ENCODE measurements at regions not wholly inside any gene's neighbourhood (a gene's known extent, or its start where the extent isn't known, plus 50 kb on each side); places are given as distances from the start of the nearest gene placed in this dataset.
"Not testable (repeated sequence)": the region's sequence is repeated elsewhere in the genome, so short reads cannot be mapped to it uniquely, and the experiment has no call there.

DNA sequence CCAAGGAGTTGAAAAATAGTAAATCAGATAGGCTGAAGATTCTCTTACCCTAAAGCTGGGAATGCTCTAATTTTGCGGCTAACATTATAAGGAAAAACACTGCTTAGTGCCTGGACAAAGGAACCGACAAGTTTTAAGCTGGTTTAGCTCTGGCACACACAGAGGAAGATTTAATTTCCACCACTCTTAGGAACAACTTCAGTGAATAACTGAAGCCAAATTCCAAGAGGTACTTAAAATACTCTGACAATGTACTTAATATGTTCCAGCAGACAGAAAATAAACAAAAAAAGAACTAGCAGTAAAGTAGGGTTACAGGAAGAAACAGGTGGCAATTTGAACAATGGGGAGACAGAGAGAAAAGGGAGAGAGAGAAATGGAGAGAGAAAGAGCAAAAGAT lies 340.8 kb upstream of the NDST4 start:
- Histone ChIP-seq H3K4me3 (ENCODE audit: low read length in 3 of 3) (no peak overlapping the region), H3K27me3 (ENCODE audit: control insufficient read depth in 3 of 3, insufficient read depth in 3 of 3, low read length in 3 of 3) (no peaks in the 10 kb centered on the region), H3K4me1 (ENCODE audit: control insufficient read depth in 3 of 3, insufficient read depth in 3 of 3, low read length in 3 of 3) (no peaks in the 10 kb centered on the region), H3K9me3 (ENCODE audit: control insufficient read depth in 3 of 3, low read length in 3 of 3) (peaks cover 0 to 2% (median 0%) of the 10 kb centered on the region in 3 donors), H3K9ac (ENCODE audit: low read depth in 1 of 3, low read length in 3 of 3) (no peak overlapping the region), H3K36me3 (ENCODE audit: control insufficient read depth in 3 of 3, insufficient read depth in 3 of 3, low read length in 3 of 3) (no peaks in the 10 kb centered on the region), H3K27ac (ENCODE audit: low read depth, low read length) (no peak overlapping the region)

DNA sequence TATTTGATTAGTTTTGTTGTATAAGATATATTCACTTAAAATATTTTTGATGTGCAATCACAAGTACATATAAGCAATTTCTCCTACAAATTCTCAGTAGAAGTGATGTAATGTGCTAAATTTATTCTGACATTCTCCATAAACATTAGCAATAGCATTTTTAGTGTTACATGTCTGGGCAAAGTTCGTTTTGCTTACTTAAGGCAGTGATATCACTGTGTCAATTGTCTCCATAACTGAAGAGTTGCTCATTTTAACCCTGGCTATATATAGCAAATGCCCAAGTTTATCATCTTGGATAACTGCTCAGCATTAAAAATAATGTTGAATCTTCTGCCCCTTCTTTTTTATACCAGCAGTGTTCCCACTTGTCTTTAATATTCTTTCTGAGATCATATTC lies 340.0 kb upstream of the NDST4 start:
- Histone ChIP-seq H3K4me3 (ENCODE audit: low read length in 3 of 3) (no peak overlapping the region), H3K36me3 (ENCODE audit: control insufficient read depth in 3 of 3, insufficient read depth in 3 of 3, low read length in 3 of 3) (no peaks in the 10 kb centered on the region), H3K27me3 (ENCODE audit: control insufficient read depth in 3 of 3, insufficient read depth in 3 of 3, low read length in 3 of 3) (no peaks in the 10 kb centered on the region), H3K9ac (ENCODE audit: low read depth in 1 of 3, low read length in 3 of 3) (no peak overlapping the region), H3K27ac (ENCODE audit: low read depth, low read length) (no peak overlapping the region), H3K4me1 (ENCODE audit: control insufficient read depth in 3 of 3, insufficient read depth in 3 of 3, low read length in 3 of 3) (no peaks in the 10 kb centered on the region), H3K9me3 (ENCODE audit: control insufficient read depth in 3 of 3, low read length in 3 of 3) (peaks cover 0 to under 1% (median 0%) of the 10 kb centered on the region in 3 donors)

DNA sequence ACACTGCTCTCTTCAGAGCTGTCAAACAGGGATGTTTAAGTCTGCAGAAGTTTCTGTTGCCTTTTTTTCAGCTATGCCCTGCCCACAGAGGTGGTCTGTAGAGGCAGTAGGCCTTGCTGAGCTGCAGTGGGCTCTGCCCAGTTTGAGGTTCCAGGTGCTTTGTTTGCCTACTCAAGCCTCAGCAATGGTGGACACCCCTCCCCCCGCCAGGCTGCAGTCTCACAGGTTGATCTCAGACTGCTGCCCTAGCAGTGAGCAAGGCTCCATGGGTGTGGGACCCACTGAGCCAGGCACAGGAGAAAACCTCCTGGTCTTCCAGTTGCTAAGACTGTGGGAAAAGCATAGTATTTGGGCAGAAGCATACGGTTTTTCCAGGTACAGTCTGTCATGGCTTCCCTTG lies 338.8 kb upstream of the NDST4 start:
- not testable (repeated sequence) for H3K4me3 ChIP-seq (ENCODE audit: low read length in 3 of 3); H3K9me3 ChIP-seq (ENCODE audit: control insufficient read depth in 3 of 3, low read length in 3 of 3); H3K9ac ChIP-seq (ENCODE audit: low read depth in 1 of 3, low read length in 3 of 3); H3K27ac ChIP-seq (ENCODE audit: low read depth, low read length); H3K4me1 ChIP-seq (ENCODE audit: control insufficient read depth in 3 of 3, insufficient read depth in 3 of 3, low read length in 3 of 3); H3K27me3 ChIP-seq (ENCODE audit: control insufficient read depth in 3 of 3, insufficient read depth in 3 of 3, low read length in 3 of 3); H3K36me3 ChIP-seq (ENCODE audit: control insufficient read depth in 3 of 3, insufficient read depth in 3 of 3, low read length in 3 of 3)

DNA sequence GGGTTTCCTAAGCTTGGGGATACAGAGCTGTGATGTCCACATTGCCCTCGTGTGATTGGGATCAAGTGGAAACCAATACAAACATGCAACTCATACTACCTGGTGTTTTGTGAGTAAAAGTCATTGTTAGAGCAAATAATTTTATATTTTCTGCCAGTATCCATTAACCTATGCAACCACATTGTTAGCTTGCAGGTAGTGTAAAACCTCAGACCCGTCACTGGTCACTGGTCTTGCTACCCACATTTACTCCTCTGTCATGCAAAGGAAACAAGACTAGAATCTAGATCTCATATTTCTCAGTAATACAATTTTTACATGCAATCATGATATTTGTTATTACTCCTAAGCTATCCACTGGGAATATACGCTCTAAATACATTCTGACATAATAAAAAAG lies 324.3 kb upstream of the NDST4 start:
- Histone ChIP-seq H3K4me1 (ENCODE audit: control insufficient read depth in 3 of 3, insufficient read depth in 3 of 3, low read length in 3 of 3) (no peaks in the 10 kb centered on the region), H3K9ac (ENCODE audit: low read depth in 1 of 3, low read length in 3 of 3) (no peak overlapping the region), H3K27ac (ENCODE audit: low read depth, low read length) (no peak overlapping the region), H3K9me3 (ENCODE audit: control insufficient read depth in 3 of 3, low read length in 3 of 3) (peaks cover 0 to 4% (median 0%) of the 10 kb centered on the region in 3 donors), H3K36me3 (ENCODE audit: control insufficient read depth in 3 of 3, insufficient read depth in 3 of 3, low read length in 3 of 3) (no peaks in the 10 kb centered on the region), H3K4me3 (ENCODE audit: low read length in 3 of 3) (no peak overlapping the region), H3K27me3 (ENCODE audit: control insufficient read depth in 3 of 3, insufficient read depth in 3 of 3, low read length in 3 of 3) (no peaks in the 10 kb centered on the region)

DNA sequence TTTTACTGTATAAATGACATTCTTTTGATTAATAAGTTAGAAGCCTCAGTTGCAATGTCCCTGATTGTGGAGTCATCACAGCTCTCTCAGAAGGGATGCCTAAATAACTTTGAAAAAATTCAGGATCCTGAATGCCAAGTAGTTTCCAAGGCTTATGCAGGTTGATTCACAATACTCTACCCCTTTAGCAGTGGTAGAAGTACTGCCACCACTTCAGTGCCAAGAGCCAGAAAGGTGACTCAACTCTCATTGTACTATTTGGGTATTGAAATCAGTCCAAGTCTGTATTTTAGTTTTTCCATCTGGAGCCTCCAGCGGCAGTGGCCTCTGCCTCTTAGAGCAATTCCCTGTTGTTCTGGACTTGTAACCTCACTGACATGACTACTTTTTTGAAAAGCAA lies 320.1 kb upstream of the NDST4 start:
- no peaks in the 10 kb centered on the region for H3K27me3 ChIP-seq (ENCODE audit: control insufficient read depth in 3 of 3, insufficient read depth in 3 of 3, low read length in 3 of 3)

DNA sequence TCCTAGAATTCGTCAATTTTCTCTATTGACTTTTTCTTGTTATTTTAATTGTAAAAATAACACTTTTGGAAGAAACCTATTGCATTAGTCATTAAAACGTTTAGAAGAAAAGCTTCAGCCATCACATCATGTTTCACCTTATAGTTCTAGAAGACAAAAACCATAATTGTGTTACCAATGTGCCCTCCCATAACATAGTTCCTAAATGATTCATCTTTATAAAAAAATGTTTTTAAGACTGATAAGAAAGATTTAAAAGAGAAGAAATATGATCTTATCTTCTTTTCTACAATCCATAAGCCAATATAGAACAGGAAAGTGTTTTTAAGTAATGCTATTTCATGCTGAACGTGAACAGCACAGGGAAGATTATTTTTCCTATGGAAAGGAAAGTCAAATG lies 316.6 kb upstream of the NDST4 start:
- Histone ChIP-seq H3K27me3 (ENCODE audit: control insufficient read depth in 3 of 3, insufficient read depth in 3 of 3, low read length in 3 of 3) (no peaks in the 10 kb centered on the region), H3K4me1 (ENCODE audit: control insufficient read depth in 3 of 3, insufficient read depth in 3 of 3, low read length in 3 of 3) (no peaks in the 10 kb centered on the region), H3K4me3 (ENCODE audit: low read length in 3 of 3) (no peak overlapping the region), H3K36me3 (ENCODE audit: control insufficient read depth in 3 of 3, insufficient read depth in 3 of 3, low read length in 3 of 3) (no peaks in the 10 kb centered on the region), H3K27ac (ENCODE audit: low read depth, low read length) (no peak overlapping the region), H3K9me3 (ENCODE audit: control insufficient read depth in 3 of 3, low read length in 3 of 3) (no peaks in the 10 kb centered on the region), H3K9ac (ENCODE audit: low read depth in 1 of 3, low read length in 3 of 3) (no peak overlapping the region)

More for the DNA sequence above, 320.1 kb upstream of the NDST4 start:
- Histone ChIP-seq H3K36me3 (ENCODE audit: control insufficient read depth in 3 of 3, insufficient read depth in 3 of 3, low read length in 3 of 3) (no peaks in the 10 kb centered on the region), H3K4me3 (ENCODE audit: low read length in 3 of 3) (no peak overlapping the region), H3K27ac (ENCODE audit: low read depth, low read length) (no peak overlapping the region), H3K9me3 (ENCODE audit: control insufficient read depth in 3 of 3, low read length in 3 of 3) (no peaks in the 10 kb centered on the region), H3K4me1 (ENCODE audit: control insufficient read depth in 3 of 3, insufficient read depth in 3 of 3, low read length in 3 of 3) (no peaks in the 10 kb centered on the region), H3K9ac (ENCODE audit: low read depth in 1 of 3, low read length in 3 of 3) (no peak overlapping the region)

DNA sequence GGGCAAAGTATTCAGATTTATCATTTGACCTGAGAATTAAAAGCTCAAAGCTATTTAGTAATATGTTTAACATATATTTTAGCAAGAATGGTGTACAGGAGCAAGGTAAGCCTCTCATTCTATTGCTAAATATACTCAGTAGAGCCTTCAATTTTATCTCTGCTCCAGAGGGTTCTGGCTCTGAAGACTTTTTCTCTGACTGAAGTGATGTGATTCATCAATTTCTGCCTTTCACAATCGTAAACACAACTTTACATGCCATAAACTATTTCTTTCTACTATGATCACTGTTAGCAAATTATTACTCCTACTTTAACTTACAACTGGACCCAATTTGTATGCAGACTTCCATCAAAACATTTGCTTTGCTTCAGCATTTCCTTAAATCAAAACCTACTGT lies 315.0 kb upstream of the NDST4 start:
- H3K4me3 ChIP-seq (ENCODE audit: low read length in 3 of 3), result no peak overlapping the region
- H3K36me3 ChIP-seq (ENCODE audit: control insufficient read depth in 3 of 3, insufficient read depth in 3 of 3, low read length in 3 of 3), result no peaks in the 10 kb centered on the region
- no peaks in the 10 kb centered on the region for H3K9me3 ChIP-seq (ENCODE audit: control insufficient read depth in 3 of 3, low read length in 3 of 3)
- no peaks in the 10 kb centered on the region for H3K27me3 ChIP-seq (ENCODE audit: control insufficient read depth in 3 of 3, insufficient read depth in 3 of 3, low read length in 3 of 3)
- no peak overlapping the region for H3K27ac ChIP-seq (ENCODE audit: low read depth, low read length)
- no peak overlapping the region for H3K9ac ChIP-seq (ENCODE audit: low read depth in 1 of 3, low read length in 3 of 3)
- H3K4me1 ChIP-seq (ENCODE audit: control insufficient read depth in 3 of 3, insufficient read depth in 3 of 3, low read length in 3 of 3), result no peaks in the 10 kb centered on the region

DNA sequence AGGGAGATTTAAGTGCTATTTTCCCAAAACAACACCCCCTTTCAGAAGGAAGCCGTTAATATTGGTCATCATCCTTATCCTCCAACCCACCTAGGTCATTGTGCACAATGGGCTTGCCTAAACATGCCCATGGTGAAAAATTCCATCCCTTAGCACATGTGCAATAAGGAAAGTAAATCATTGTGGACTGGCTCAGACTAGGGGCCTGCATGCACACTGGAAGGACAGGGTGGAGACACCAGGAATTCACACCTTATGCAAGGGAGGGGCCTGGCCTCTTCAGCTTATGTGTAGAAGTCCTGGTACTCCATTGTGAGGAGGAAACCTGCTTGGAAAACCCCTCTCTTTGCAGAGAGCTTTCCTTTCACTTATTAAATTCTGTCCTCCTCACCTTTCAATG lies 311.4 kb upstream of the NDST4 start:
- Histone ChIP-seq H3K4me1 (ENCODE audit: control insufficient read depth in 3 of 3, insufficient read depth in 3 of 3, low read length in 3 of 3) (no peaks in the 10 kb centered on the region), H3K9ac (ENCODE audit: low read depth in 1 of 3, low read length in 3 of 3) (no peak overlapping the region), H3K27me3 (ENCODE audit: control insufficient read depth in 3 of 3, insufficient read depth in 3 of 3, low read length in 3 of 3) (no peaks in the 10 kb centered on the region), H3K9me3 (ENCODE audit: control insufficient read depth in 3 of 3, low read length in 3 of 3) (peaks cover 0 to 2% (median under 1%) of the 10 kb centered on the region in 3 donors), H3K27ac (ENCODE audit: low read depth, low read length) (no peak overlapping the region), H3K4me3 (ENCODE audit: low read length in 3 of 3) (no peak overlapping the region), H3K36me3 (ENCODE audit: control insufficient read depth in 3 of 3, insufficient read depth in 3 of 3, low read length in 3 of 3) (no peaks in the 10 kb centered on the region)

- H3K9ac ChIP-seq (ENCODE audit: low read depth in 1 of 3, low read length in 3 of 3), result no peak overlapping the region
- H3K9me3 ChIP-seq (ENCODE audit: control insufficient read depth in 3 of 3, low read length in 3 of 3), result peaks cover 0 to 4% (median 4%) of the 10 kb centered on the region in 3 donors
- no peaks in the 10 kb centered on the region for H3K27me3 ChIP-seq (ENCODE audit: control insufficient read depth in 3 of 3, insufficient read depth in 3 of 3, low read length in 3 of 3)
- H3K4me3 ChIP-seq (ENCODE audit: low read length in 3 of 3), result no peak overlapping the region
- H3K27ac ChIP-seq (ENCODE audit: low read depth, low read length), result no peak overlapping the region
- H3K4me1 ChIP-seq (ENCODE audit: control insufficient read depth in 3 of 3, insufficient read depth in 3 of 3, low read length in 3 of 3), result no peaks in the 10 kb centered on the region
- no peaks in the 10 kb centered on the region for H3K36me3 ChIP-seq (ENCODE audit: control insufficient read depth in 3 of 3, insufficient read depth in 3 of 3, low read length in 3 of 3)
Observed at GRCh38 chr4:115418635-115419396, 305.4 kb upstream of the NDST4 start.

DNA sequence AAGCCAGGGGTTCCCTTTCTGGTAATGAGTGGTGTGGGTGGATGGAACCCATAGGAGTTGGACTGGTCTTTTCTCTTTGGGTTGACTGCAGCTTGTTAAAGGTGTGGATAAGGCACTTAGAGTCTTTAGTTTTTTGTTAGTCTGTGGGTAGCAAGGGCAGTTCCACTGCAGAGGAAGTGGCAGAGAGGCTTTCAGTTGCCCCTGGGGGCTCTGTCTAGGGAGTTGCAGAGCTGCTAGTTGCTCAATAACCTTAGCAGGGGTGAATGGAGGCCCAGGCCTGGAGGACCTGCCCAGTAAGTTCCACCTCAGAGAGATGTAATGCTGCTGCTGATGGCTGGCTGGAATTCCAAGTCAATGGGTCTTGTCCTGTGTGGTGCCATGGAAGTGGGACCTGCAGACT lies 282.6 kb upstream of the NDST4 start:
- H3K4me3 ChIP-seq (ENCODE audit: low read length in 3 of 3), result no peak overlapping the region
- H3K27ac ChIP-seq (ENCODE audit: low read depth, low read length), result no peak overlapping the region
- no peaks in the 10 kb centered on the region for H3K4me1 ChIP-seq (ENCODE audit: control insufficient read depth in 3 of 3, insufficient read depth in 3 of 3, low read length in 3 of 3)
- no peaks in the 10 kb centered on the region for H3K9me3 ChIP-seq (ENCODE audit: control insufficient read depth in 3 of 3, low read length in 3 of 3)
- no peaks in the 10 kb centered on the region for H3K27me3 ChIP-seq (ENCODE audit: control insufficient read depth in 3 of 3, insufficient read depth in 3 of 3, low read length in 3 of 3)
- H3K36me3 ChIP-seq (ENCODE audit: control insufficient read depth in 3 of 3, insufficient read depth in 3 of 3, low read length in 3 of 3), result no peaks in the 10 kb centered on the region
- H3K9ac ChIP-seq (ENCODE audit: low read depth in 1 of 3, low read length in 3 of 3), result no peak overlapping the region
